H1 (cell line): ENCODE measurements at regions not wholly inside any gene's neighbourhood (a gene's known extent, or its start where the extent isn't known, plus 50 kb on each side); places are given as distances from the start of the nearest gene placed in this dataset.

Source experiments
- CTCF ChIP-seq, 3 experiments: IDR thresholded peaks; 1 replicate in 2 of 3; 2 replicates in 1 of 3; pipeline versions ENCODE4 v1.5.1 to v1.6.1; 2011; ENCODE audit warnings: low read length in 3 of 3, mild to moderate bottlenecking in 3 of 3, inconsistent platforms in 2 of 3, low read depth in 1 of 3, moderate library complexity in 1 of 3; ENCODE audit not compliant: insufficient read depth in 1 of 3; ENCODE audit errors: control extremely low read depth in 1 of 3
- EP300 ChIP-seq, 2 experiments: IDR thresholded peaks; 1 replicate in 1 of 2; 2 replicates in 1 of 2; pipeline ENCODE4 v1.6.1; 2011 to 2012; ENCODE audit warnings: low read depth in 2 of 2, low read length in 2 of 2, mild to moderate bottlenecking in 2 of 2, borderline replicate concordance in 1 of 2, inconsistent platforms in 1 of 2, moderate library complexity in 1 of 2
- EZH2 ChIP-seq: fragments of 200-600 bp; sonication (generic); IDR thresholded peaks from 2 replicates; pipeline ENCODE4 v1.7.1; 2012; ENCODE audit warnings: low read depth, mild to moderate bottlenecking, moderate library complexity, low read length, inconsistent platforms; ENCODE audit not compliant: severe bottlenecking
- JUND ChIP-seq: IDR thresholded peaks from 2 replicates; pipeline ENCODE4 v1.6.1; 2011; ENCODE audit warnings: mild to moderate bottlenecking, improper control_type of control experiment, low read length
- POLR2AphosphoS5 ChIP-seq: IDR thresholded peaks from 2 replicates; pipeline ENCODE4 v1.6.1; 2011; ENCODE audit warnings: low read depth, low read length
- RAD21 ChIP-seq, 2 experiments: IDR thresholded peaks in 1 of 2; conservative IDR thresholded peaks in 1 of 2; 2 replicates each; pipeline ENCODE4 v1.6.1; 2011; ENCODE audit warnings: low read depth in 2 of 2, low read length in 2 of 2, improper control_type of control experiment in 1 of 2, inconsistent platforms in 1 of 2, mild to moderate bottlenecking in 1 of 2, moderate library complexity in 1 of 2
- RNF2 ChIP-seq: fragments of 200-900, 300-1000 bp; sonication (generic); IDR thresholded peaks from 2 replicates; pipeline ENCODE4 v1.7.1; 2016; ENCODE audit warnings: borderline replicate concordance, low read depth, mild to moderate bottlenecking, antibody characterized with exemption, low read length; ENCODE audit not compliant: poor library complexity, severe bottlenecking; ENCODE audit errors: missing control alignments
- TBP ChIP-seq: IDR thresholded peaks from 2 replicates; pipeline ENCODE4 v1.6.1; 2011; ENCODE audit warnings: low read depth, low read length, improper control_type of control experiment
- ZNF274 ChIP-seq: IDR thresholded peaks from 2 replicates; pipeline ENCODE4 v1.7.0; 2012; ENCODE audit warnings: low read length, borderline replicate concordance; ENCODE audit errors: extremely low read depth

- TF ChIP-seq POLR2AphosphoS5 (no peak), EZH2 (no peak), RAD21 (IDR thresholded peaks at IDR 0.05 in 1 of 2, conservative IDR thresholded peaks at IDR 0.05 in 1 of 2; ENCODE audit: low read depth in 2 of 2, low read length in 2 of 2) (no peak), ZNF274 (no peak), CTCF (IDR thresholded peaks at IDR 0.05; ENCODE audit: control extremely low read depth in 1 of 3, insufficient read depth in 1 of 3, low read depth in 1 of 3, low read length in 3 of 3) (no peak), JUND (no peak), EP300 (IDR thresholded peaks at IDR 0.05; ENCODE audit: borderline replicate concordance in 1 of 2, low read depth in 2 of 2, low read length in 2 of 2) (no peak), TBP (no peak), RNF2 (no peak)
Measured at GRCh38 chr15:62606376-62607113, 436.0 kb upstream of the TPM1 start.
